Heart left ventricle (tissue), 16 donors: ENCODE measurements at regions not wholly inside any gene's neighbourhood (a gene's known extent, or its start where the extent isn't known, plus 50 kb on each side); places are given as distances from the start of the nearest gene placed in this dataset.

Source experiments
- ATAC-seq, 4 donors: fragments of 200-7000 bp; cut with Tn5 transposase; one replicate each; pipeline ENCODE4 v1.9.1; 2020 to 2022; ENCODE audit warnings: moderate library complexity in 4 of 4, mild to moderate bottlenecking in 3 of 4, moderate number of reproducible peaks in 1 of 4
- DNase-seq, 5 donors: peaks; one replicate each; pipeline ENCODE4 v3.0.0-alpha.2; 2020
- H3K27ac ChIP-seq, 12 donors: fragments of 200-600 bp; sonication (generic) in 4 of 12; one replicate each; pipeline versions ENCODE4 v1.5.0 to v1.8.0; 2016 to 2022; ENCODE audit warnings: mild to moderate bottlenecking in 2 of 12
- H3K27me3 ChIP-seq, 9 donors: fragments of 200-600 bp; sonication (generic) in 2 of 9; one replicate each; pipeline versions ENCODE4 v1.5.1 to v1.8.0; 2016 to 2022; ENCODE audit warnings: mild to moderate bottlenecking in 3 of 9
- H3K36me3 ChIP-seq, 9 donors: fragments of 200-600 bp; sonication (generic) in 2 of 9; one replicate each; pipeline versions ENCODE4 v1.5.0 to v1.8.0; 2018 to 2022; ENCODE audit warnings: mild to moderate bottlenecking in 2 of 9
- H3K4me1 ChIP-seq, 12 donors: fragments of 200-600 bp; sonication (generic) in 4 of 12; one replicate each; pipeline versions ENCODE4 v1.5.0 to v1.8.0; 2016 to 2022; ENCODE audit warnings: mild to moderate bottlenecking in 3 of 12
- H3K4me3 ChIP-seq, 12 donors: fragments of 200-600 bp; sonication (generic) in 4 of 12; one replicate each; pipeline versions ENCODE4 v1.5.0 to v1.8.0; 2017 to 2022; ENCODE audit warnings: mild to moderate bottlenecking in 9 of 12, moderate library complexity in 4 of 12
- H3K9me3 ChIP-seq, 12 donors: fragments of 200-600 bp; sonication (generic) in 4 of 12; one replicate each; pipeline versions ENCODE4 v1.5.0 to v1.8.0; 2016 to 2022; ENCODE audit warnings: mild to moderate bottlenecking in 1 of 12
- CTCF ChIP-seq, 12 donors: fragments of 200-600 bp; sonication (generic) in 4 of 12; IDR thresholded peaks; one replicate each; pipeline versions ENCODE4 v1.5.0 to v1.8.0; 2018 to 2022; ENCODE audit warnings: antibody characterized with exemption in 12 of 12, mild to moderate bottlenecking in 5 of 12
- POLR2A ChIP-seq, 2 donors: fragments of 450-650 bp; IDR thresholded peaks; one replicate each; pipeline ENCODE4 v1.6.1; 2017; ENCODE audit warnings: antibody characterized with exemption in 2 of 2, mild to moderate bottlenecking in 2 of 2, moderate library complexity in 2 of 2
- WGBS, 4 donors: extraction: QIAGEN DNeasy Blood & Tissue Kit in 2 of 4; methylation state at CpG; one replicate each; pipeline versions ENCODE4 v1.1.5 to v1.1.7; 2013 to 2018; 5-methylcytosine and 5-hydroxymethylcytosine counted together
- intact Hi-C, 10 donors: fragments of 100-400 bp; cut with DNase I; formaldehyde crosslinking; loops; one replicate each; pipeline versions ENCODE4 v1.11.1 to v1.14.2; 2022
- donor health status: ischemic (EF 13 %, LVEDD 7.1; RV severe dilation, severe dysfunction).
- donor health status: healthy with polysubstance abuse.
- donor health status: DM: no; HTN: yes; CAD: no.
- donor health status: DM: no; HTN: no; CAD: no.
- donor health status: ischemic (EF 25% LVEDD 6.9; RV normal size, moderate dysfunction).
- donor health status: ischemic (EF 25% LVEDD 5.7; RV mildly dilated, moderate dysfunction).
- donor health status: healthy.
- donor health status: DM: yes; HTN: yes; CAD: no.
- donor health status: ischemic (EF 35%, LVEDD 5.7; RV mildly dilated, moderate dysfunction).
- donor health status: nonischemic (EF 11% LVEDD 7.7; RV severe dilation, severe dysfunction).
- donor health status: DM: yes; HTN: yes; CAD: no.
- donor health status: PGD.
- donor health status: ischemic (EF 29% LVEDD 5.4; RV normal size, mild dysfunction).
- donor health status: nonischemic (EF 23%, LVEDD 6.1; RV moderate dilation, normal function).

- H3K27me3 ChIP-seq = peaks cover 0 to 5% (median 0%) of the 10 kb centered on the region in 9 donors
- DNase-seq (no peak), ATAC-seq (no peak)
- TF ChIP-seq CTCF (IDR thresholded peaks at IDR 0.05) = no peak
- no peak for TF ChIP-seq POLR2A (IDR thresholded peaks at IDR 0.05)
- H3K27ac ChIP-seq = no peak overlapping the region
- intact Hi-C loops = loop anchor here in 4 of 10 donors (10.0 kb wide), 3 partner anchors 382 to 518 kb away; partner anchors contain the start of gene CNTNAP4 (in 1 of the 4)
- H3K4me3 ChIP-seq = no peak overlapping the region
- no peaks in the 10 kb centered on the region for H3K9me3 ChIP-seq
- 64 to 73% (median 67%) methylated on average over 6 of the region's 6 CpGs for WGBS, 4 donors
- no peaks in the 10 kb centered on the region for H3K4me1 ChIP-seq
- H3K36me3 ChIP-seq = no peaks in the 10 kb centered on the region
Measured at GRCh38 chr16:76656994-76657393, 379.8 kb downstream of the CNTNAP4 start.

- H3K4me3 ChIP-seq = no peak overlapping the region
- ATAC-seq = no peak
- intact Hi-C loops = loop anchor here in 1 of 10 donors (10.0 kb wide), 1 partner anchor 513 kb away; no protein-coding TSS in a partner anchor
Measured at GRCh38 chr16:76661691-76662235, 384.6 kb downstream of the CNTNAP4 start.

GRCh38 chr16:76665571-76666275, 388.5 kb downstream of the CNTNAP4 start:
- H3K9me3 ChIP-seq = no peaks in the 10 kb centered on the region
- ATAC-seq = no peak
- H3K4me3 ChIP-seq = no peak overlapping the region
- no peak overlapping the region for H3K27ac ChIP-seq
- H3K36me3 ChIP-seq = no peaks in the 10 kb centered on the region
- no peak for DNase-seq
- no peaks in the 10 kb centered on the region for H3K4me1 ChIP-seq
- no peaks in the 10 kb centered on the region for H3K27me3 ChIP-seq
- intact Hi-C loops = loop anchor here in 1 of 10 donors (10.0 kb wide), 1 partner anchor 509 kb away; no protein-coding TSS in a partner anchor
- WGBS, 4 donors = 74 to 80% (median 78%) methylated on average over 4 of the region's 4 CpGs
- TF ChIP-seq CTCF (IDR thresholded peaks at IDR 0.05) (no peak), POLR2A (IDR thresholded peaks at IDR 0.05) (no peak)

More at GRCh38 chr16:76661691-76662235, 384.6 kb downstream of the CNTNAP4 start:
- no peaks in the 10 kb centered on the region for H3K9me3 ChIP-seq
- no peak for DNase-seq
- H3K27ac ChIP-seq = no peak overlapping the region
- H3K27me3 ChIP-seq = no peaks in the 10 kb centered on the region
- H3K36me3 ChIP-seq = no peaks in the 10 kb centered on the region
- no peaks in the 10 kb centered on the region for H3K4me1 ChIP-seq
- TF ChIP-seq POLR2A (IDR thresholded peaks at IDR 0.05) (no peak), CTCF (IDR thresholded peaks at IDR 0.05) (no peak)
- WGBS, 4 donors = 53 to 67% (median 60%) methylated on average over 3 of the region's 3 CpGs

GRCh38 chr16:76668207-76668725, 391.1 kb downstream of the CNTNAP4 start:
- Histone ChIP-seq H3K36me3 (no peaks in the 10 kb centered on the region), H3K9me3 (no peaks in the 10 kb centered on the region), H3K27ac (no peak overlapping the region), H3K4me3 (no peak overlapping the region), H3K4me1 (no peaks in the 10 kb centered on the region), H3K27me3 (no peaks in the 10 kb centered on the region)
- WGBS, 4 donors = 76 to 82% (median 79%) methylated on average over 8 of the region's 8 CpGs
- ATAC-seq (no peak), DNase-seq (peak in 1 of 5 donors; percentile 25)
- TF ChIP-seq CTCF (IDR thresholded peaks at IDR 0.05) (no peak), POLR2A (IDR thresholded peaks at IDR 0.05) (no peak)
- intact Hi-C loops = loop anchor here in 1 of 10 donors (10.0 kb wide), 1 partner anchor 507 kb away; no protein-coding TSS in a partner anchor
